ENCODE measurements at regions not wholly inside any gene's neighbourhood (a gene's known extent, or its start where the extent isn't known, plus 50 kb on each side); places are given as distances from the start of the nearest gene placed in this dataset.

GRCh38 chr4:74539044-74539790, 94.3 kb downstream of the AREG start:
- Histone ChIP-seq H3K4me2 (ENCODE audit: low read length) (no peak overlapping the region), H3K27ac (ENCODE audit: low read depth, low read length, poor library complexity, severe bottlenecking) (no peak overlapping the region), H3K4me1 (ENCODE audit: insufficient read depth, low read length, severe bottlenecking) (no peaks in the 10 kb centered on the region)

DNA sequence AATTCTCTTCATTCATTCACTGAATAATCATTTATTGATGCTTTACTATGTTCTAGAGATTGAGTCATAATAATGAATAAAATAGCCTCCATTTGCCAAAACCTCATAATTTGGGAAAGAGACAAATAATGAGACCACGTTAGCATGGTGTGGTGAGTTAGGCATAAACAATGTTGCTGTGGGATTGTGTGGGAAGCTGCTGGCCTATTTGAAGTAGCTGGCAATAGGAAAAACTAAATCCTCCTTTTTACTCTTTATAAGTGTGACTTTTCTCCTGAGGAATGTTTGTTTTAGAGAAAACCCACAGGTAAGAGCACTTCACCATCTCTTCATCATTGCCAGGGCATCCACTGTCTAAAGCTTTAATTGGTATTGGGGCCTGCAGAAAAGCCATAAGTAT, 95.3 kb downstream of the AREG start:
- Histone ChIP-seq H3K4me3 (ENCODE audit: low read depth, low read length, poor library complexity, severe bottlenecking) (no peak overlapping the region), H3K9me3 (ENCODE audit: low read length) (no peaks in the 10 kb centered on the region), H3K79me2 (ENCODE audit: insufficient read depth, low read length) (no peaks in the 10 kb centered on the region), H2AFZ (ENCODE audit: low read length) (no peak overlapping the region), H3K36me3 (ENCODE audit: insufficient read depth, low read length) (no peaks in the 10 kb centered on the region), H3K9ac (ENCODE audit: low read length) (no peak overlapping the region), H3K27me3 (ENCODE audit: insufficient read depth, low read length) (no peaks in the 10 kb centered on the region), H3K4me2 (ENCODE audit: low read length) (no peak overlapping the region), H3K4me1 (ENCODE audit: insufficient read depth, low read length, severe bottlenecking) (no peaks in the 10 kb centered on the region), H3F3A (ENCODE audit: insufficient read depth, low read length) (no peaks in the 10 kb centered on the region), H4K20me1 (ENCODE audit: insufficient read depth, low read length) (no peaks in the 10 kb centered on the region), H3K9me2 (ENCODE audit: low read depth, low read length) (no peaks in the 10 kb centered on the region), H3K27ac (ENCODE audit: low read depth, low read length, poor library complexity, severe bottlenecking) (no peak overlapping the region)
- TF ChIP-seq EZH2 (IDR thresholded peaks at IDR 0.05; ENCODE audit: borderline replicate concordance, low read length): no peak
- TF ChIP-seq, protein P1, sequence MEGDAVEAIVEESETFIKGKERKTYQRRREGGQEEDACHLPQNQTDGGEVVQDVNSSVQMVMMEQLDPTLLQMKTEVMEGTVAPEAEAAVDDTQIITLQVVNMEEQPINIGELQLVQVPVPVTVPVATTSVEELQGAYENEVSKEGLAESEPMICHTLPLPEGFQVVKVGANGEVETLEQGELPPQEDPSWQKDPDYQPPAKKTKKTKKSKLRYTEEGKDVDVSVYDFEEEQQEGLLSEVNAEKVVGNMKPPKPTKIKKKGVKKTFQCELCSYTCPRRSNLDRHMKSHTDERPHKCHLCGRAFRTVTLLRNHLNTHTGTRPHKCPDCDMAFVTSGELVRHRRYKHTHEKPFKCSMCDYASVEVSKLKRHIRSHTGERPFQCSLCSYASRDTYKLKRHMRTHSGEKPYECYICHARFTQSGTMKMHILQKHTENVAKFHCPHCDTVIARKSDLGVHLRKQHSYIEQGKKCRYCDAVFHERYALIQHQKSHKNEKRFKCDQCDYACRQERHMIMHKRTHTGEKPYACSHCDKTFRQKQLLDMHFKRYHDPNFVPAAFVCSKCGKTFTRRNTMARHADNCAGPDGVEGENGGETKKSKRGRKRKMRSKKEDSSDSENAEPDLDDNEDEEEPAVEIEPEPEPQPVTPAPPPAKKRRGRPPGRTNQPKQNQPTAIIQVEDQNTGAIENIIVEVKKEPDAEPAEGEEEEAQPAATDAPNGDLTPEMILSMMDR (IDR thresholded peaks at IDR 0.05; ENCODE audit: low read length): no peak

More at GRCh38 chr4:74539044-74539790, 94.3 kb downstream of the AREG start:
- H3F3A ChIP-seq (ENCODE audit: insufficient read depth, low read length): no peaks in the 10 kb centered on the region
- no peak overlapping the region for H2AFZ ChIP-seq (ENCODE audit: low read length)
- H4K20me1 ChIP-seq (ENCODE audit: insufficient read depth, low read length): no peaks in the 10 kb centered on the region
- no peaks in the 10 kb centered on the region for H3K9me3 ChIP-seq (ENCODE audit: low read length)
- H3K36me3 ChIP-seq (ENCODE audit: insufficient read depth, low read length): no peaks in the 10 kb centered on the region
- TF ChIP-seq, protein P1 (IDR thresholded peaks at IDR 0.05; ENCODE audit: low read length): no peak
- TF ChIP-seq EZH2 (IDR thresholded peaks at IDR 0.05; ENCODE audit: borderline replicate concordance, low read length): no peak
- H3K9me2 ChIP-seq (ENCODE audit: low read depth, low read length): no peaks in the 10 kb centered on the region
- no peak overlapping the region for H3K4me3 ChIP-seq (ENCODE audit: low read depth, low read length, poor library complexity, severe bottlenecking)
- no peaks in the 10 kb centered on the region for H3K79me2 ChIP-seq (ENCODE audit: insufficient read depth, low read length)
- H3K9ac ChIP-seq (ENCODE audit: low read length): no peak overlapping the region
- no peaks in the 10 kb centered on the region for H3K27me3 ChIP-seq (ENCODE audit: insufficient read depth, low read length)

DNA sequence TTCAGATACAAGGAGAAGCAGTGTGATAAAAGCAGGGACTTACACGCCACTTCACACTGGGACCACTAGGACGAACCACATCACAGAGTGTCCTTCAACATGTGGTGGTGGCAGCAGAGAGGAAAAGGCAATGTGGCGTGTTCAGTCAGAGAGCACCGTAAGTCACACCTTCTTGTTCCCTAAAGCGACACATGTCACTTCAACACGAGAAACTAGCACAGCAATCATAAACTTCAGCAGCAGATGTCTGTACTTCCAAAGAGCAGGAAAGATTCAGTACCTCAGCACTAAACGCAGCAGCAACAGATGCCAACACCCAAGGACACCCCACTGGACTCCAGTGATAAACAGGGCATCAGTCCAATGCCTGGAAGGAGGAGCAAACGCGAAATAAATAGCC, 96.7 kb downstream of the AREG start:
- no peak overlapping the region for H3K9ac ChIP-seq (ENCODE audit: low read length)
- H3K4me1 ChIP-seq (ENCODE audit: insufficient read depth, low read length, severe bottlenecking): no peaks in the 10 kb centered on the region
- H3K4me2 ChIP-seq (ENCODE audit: low read length): no peak overlapping the region
- H3K79me2 ChIP-seq (ENCODE audit: insufficient read depth, low read length): no peaks in the 10 kb centered on the region
- H3K9me2 ChIP-seq (ENCODE audit: low read depth, low read length): no peaks in the 10 kb centered on the region
- TF ChIP-seq, protein P1 (IDR thresholded peaks at IDR 0.05; ENCODE audit: low read length): no peak
- no peak for TF ChIP-seq EZH2 (IDR thresholded peaks at IDR 0.05; ENCODE audit: borderline replicate concordance, low read length)
- H3K27me3 ChIP-seq (ENCODE audit: insufficient read depth, low read length): no peaks in the 10 kb centered on the region
- H3K4me3 ChIP-seq (ENCODE audit: low read depth, low read length, poor library complexity, severe bottlenecking): no peak overlapping the region
- H3K9me3 ChIP-seq (ENCODE audit: low read length): no peaks in the 10 kb centered on the region
- no peak overlapping the region for H3K27ac ChIP-seq (ENCODE audit: low read depth, low read length, poor library complexity, severe bottlenecking)
- H2AFZ ChIP-seq (ENCODE audit: low read length): no peak overlapping the region
- no peaks in the 10 kb centered on the region for H3F3A ChIP-seq (ENCODE audit: insufficient read depth, low read length)
- H4K20me1 ChIP-seq (ENCODE audit: insufficient read depth, low read length): no peaks in the 10 kb centered on the region
- no peaks in the 10 kb centered on the region for H3K36me3 ChIP-seq (ENCODE audit: insufficient read depth, low read length)
